ENCODE measurements at regions not wholly inside any gene's neighbourhood (a gene's known extent, or its start where the extent isn't known, plus 50 kb on each side); places are given as distances from the start of the nearest gene placed in this dataset.

DNA sequence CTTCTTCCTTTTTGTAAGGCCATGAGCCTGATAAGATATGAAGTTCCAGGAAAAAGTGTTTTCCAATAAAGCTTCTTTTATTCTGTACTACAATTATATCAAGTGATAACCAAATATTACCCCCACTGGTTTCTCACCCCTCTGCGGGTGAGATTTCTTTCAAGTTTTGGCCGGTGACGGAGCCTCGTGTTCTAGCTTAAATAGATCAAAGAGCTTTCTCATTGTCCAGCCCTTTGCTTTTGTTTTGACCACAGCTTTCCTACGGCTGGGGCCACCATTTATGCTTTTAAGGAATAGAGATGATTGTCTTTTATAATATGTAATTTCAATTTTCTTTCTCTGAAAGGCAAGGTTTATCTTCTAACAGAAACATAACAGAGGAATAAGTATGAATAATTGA is 196.7 kb upstream of the MTPN start:
- no peak for DNase-seq (ENCODE audit: low spot score)

DNA sequence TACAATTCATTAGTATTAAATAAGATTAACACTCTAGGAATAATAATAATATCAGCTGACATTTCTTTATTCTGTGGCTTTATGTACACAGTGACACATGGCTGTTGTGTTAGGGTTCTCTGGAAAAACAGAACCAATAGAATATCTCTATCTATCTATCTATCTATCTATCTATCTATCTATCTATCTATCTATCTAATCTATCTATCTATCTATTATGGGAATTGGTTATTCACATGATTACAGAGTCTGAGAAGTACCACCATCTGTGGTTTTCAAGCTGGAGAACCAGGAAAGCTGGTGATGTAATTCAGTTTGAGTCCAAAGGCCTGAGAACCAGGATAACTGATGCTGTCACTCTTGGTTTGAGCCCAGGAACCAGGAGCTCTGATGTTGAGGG is 194.1 kb upstream of the MTPN start:
- DNase-seq (ENCODE audit: low spot score): no peak

DNA sequence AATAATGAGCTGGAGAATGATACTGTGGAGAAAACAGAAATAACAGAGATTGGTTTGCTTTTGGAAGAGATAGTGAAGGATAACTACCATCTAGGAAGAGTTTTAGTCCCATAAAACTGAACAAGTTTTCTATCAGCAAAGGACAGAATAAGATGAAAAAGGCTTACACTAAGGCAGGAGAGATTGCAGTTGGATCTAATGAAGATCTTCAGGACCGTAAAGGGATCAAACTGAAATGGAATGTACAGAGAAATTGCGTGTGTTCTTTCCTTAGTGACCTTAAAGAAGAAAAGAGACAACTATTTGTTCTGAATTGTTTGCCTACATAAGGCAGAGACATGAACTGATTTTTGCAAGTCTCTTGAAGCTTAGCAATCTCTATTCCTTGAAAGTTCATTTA is 191.7 kb upstream of the MTPN start:
- DNase-seq (ENCODE audit: low spot score): no peak

DNA sequence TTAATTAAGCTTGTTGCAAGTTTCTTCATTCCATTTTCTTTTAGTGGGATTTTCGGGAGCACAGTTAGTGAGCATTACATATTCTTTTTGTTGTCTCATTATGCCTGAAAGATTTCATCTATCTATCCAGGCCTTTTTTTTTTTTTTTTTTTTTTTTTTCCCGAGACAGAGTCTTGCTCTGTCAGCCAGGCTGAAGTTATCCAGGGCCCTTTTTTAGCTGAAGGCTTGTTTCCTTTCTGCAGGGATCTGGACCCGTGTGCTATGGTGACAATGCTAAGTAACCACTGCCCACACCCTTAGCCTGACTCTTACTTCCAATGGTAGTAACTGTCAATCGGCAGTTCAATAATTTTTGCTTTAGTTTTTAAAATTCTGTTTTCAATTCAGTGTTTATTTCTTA is 190.8 kb upstream of the MTPN start:
- DNase-seq (ENCODE audit: low spot score): no peak

DNA sequence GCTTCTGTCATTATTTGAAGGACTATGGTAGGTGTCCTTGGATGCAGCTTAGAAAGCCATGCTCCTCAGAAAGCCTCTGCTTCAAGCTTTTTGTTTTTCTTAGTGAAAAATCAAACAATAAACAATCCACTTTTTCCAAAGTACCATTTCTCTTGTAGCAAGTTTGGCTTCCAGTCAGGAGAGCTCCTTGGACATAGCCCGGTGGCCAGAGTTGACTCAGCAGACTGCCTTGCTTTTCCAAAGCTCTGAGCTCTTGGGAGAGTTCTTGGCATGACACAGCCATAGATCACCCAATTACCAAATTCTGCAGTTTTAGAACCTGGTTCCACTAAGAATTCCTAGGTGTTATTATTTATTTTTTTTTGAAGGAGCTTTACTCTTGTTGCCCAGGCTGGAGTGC is 189.4 kb upstream of the MTPN start:
- no peak for DNase-seq (ENCODE audit: low spot score)

DNA sequence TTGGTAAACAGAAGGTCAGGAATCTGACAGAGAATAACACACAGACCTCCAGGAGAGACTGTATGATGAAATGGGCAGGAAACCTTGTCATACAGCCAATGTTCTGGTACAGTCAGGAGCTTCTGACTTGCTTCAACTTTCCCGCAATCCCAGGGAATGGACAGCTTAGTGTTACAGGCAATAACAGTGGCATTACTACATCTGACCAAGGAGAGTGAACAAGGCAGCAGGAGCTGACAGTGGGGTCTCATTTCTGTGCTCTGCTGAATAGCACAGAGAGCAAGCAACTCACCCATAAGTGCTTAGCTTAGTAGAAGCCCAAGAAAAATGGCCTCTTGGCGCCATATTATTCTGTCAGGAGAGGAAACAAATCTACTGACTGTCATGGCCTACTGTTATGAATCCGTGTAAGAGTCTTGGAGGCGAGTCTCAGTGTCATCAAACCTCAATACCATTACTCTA is 186.2 kb upstream of the MTPN start:
- DNase-seq (ENCODE audit: low spot score): no peak

DNA sequence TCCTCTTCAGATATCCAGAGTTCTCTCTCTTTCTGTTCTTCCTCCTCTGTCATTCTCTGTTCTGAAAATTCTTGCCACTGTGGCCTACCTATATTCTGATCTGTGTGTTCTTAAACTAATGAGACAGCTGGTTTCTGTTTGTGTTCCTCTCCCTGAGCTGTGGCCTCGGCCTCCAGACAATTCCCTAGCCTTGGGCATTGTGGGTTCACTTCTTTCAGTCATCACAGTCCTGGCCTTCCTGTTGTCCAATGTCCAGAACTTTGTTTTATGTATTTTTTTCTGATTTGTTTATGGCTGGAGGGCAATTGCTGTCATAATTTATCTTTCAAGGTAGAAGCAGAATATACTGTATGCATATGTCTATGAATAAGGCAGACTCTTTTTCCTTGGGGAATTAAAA is 173.2 kb upstream of the MTPN start:
- no peak for DNase-seq (ENCODE audit: low spot score)

DNA sequence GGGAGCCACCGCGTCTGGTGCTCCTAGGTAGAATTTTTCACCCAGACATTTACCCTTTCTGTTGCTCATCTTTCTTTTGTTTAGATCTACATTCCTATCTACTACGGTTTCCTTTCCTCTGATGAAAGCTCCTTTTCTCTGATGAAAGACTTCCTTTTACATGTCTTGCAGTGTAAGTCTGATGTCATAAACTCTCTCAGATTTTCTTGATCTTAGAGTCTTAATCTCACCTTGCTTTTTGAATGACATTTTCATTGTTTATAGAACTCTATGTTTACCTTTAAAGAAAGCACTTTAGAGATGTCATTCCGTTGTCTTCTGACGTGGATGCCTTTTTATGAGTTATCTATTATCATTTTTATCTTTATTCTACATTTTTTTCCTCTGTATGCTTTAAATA is 171.8 kb upstream of the MTPN start:
- no peak for DNase-seq (ENCODE audit: low spot score)

DNA sequence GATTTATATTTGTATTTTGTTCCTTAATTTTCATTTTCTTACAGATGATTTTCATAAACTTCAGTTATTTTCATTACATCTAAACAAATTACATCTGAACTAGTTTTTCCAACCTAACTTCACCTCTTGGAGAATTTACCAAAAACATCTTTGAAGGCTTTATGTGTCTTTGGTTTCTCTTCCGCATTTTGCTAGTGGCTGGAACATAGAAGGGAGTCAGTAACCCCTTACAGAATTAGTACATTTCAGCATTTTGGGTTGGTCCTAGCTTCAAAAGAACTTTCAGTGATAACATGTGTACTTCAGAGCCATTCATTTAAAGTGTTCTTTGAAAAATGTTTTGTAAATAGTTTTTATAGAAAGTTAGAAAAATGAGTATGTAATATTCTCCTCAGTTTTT is 169.8 kb upstream of the MTPN start:
- DNase-seq (ENCODE audit: low spot score): no peak

DNA sequence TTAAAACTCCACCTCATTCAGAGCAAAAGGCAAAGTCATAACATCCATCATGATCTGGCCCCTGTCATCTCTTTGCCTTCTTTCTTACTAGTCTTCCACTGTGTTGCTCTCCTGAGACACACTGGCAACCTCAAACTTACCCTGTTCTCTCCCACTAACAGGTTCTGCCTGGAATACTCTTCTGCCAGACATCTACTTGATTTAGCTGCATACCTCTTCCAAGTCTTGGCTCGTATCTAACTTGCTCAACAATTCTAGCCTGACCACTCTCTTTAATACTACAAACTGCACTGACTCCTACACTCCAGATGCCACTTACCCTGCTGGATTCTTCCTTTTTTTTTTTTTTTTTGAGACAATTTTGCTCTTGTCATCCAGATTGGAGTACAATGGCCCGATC is 167.0 kb upstream of the MTPN start:
- no peak for DNase-seq (ENCODE audit: low spot score)

DNA sequence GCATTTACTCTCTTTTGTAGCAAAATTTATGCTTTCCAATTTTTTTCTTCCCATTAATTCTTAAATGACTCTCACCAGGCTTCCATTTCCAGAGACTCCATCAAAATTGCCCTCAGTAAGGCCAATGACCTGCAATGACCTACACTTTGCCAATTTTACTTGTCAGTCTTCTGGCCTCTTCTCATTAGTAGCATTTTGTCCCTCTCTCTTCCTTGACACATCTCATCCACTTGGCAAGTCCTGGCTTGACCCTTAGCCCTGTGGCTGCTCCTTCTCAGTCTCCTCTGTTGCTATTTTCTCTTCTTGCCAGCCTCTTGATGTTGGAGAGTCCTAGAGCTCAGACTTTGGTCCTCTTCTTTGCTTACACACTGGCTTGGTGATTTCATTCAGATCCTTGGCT is 166.1 kb upstream of the MTPN start:
- DNase-seq (ENCODE audit: low spot score): no peak

DNA sequence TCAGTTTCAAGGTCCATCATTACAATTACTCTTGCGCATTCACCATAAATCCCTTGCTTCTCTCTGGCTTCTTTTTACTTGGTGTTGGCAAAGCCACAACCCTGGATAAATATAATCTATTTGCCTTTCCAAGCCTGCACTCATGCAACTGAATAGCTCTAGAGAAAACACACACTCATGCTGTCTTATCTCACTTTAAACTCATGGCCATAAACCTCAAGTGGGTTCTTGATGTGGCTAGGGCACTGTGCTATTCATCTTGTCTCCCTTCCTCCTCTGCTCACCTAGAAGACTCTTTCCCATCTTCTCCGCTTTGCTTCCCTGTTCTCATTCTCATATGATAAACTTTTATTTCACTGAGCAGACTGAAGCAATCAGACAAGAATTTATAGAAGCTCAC is 165.4 kb upstream of the MTPN start:
- DNase-seq (ENCODE audit: low spot score): no peak

DNA sequence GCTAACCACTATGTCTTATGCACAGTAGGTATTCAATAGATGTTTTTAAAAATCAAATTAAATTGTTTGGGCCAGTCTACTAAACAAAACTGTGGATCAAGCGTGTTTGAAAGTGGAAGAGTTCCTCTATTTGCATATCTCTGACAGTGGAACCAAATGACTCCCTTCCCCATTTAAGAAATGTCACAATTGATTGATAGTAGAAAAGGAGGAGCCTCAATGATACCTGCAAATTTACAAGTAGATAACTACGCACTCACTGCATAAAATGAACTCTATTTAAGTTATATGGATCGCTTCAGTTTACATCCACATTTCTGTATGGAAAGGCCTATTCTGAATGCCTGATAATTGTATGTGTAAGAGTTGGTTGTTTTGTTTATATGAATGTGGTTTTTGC is 163.3 kb upstream of the MTPN start:
- no peak for DNase-seq (ENCODE audit: low spot score)

DNA sequence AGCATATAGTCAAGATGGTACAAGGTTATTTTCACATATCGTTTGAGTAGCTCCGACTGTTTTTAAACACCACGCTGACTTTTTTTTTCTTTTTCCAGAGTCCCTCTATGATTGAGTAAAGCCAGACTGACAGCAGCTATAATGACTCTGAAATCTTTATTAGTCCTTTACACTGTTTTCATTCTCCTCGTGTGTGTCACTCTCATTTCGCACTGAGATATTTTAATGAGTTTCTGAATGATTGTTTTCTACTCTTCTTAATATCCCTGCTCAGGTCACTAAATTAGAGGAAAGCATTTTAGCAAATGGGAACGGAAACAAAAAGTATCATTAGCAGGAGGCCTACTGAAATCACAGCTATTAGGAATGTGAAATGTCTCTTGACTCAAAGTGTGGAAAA is 162.3 kb upstream of the MTPN start:
- no peak for DNase-seq (ENCODE audit: low spot score)

DNA sequence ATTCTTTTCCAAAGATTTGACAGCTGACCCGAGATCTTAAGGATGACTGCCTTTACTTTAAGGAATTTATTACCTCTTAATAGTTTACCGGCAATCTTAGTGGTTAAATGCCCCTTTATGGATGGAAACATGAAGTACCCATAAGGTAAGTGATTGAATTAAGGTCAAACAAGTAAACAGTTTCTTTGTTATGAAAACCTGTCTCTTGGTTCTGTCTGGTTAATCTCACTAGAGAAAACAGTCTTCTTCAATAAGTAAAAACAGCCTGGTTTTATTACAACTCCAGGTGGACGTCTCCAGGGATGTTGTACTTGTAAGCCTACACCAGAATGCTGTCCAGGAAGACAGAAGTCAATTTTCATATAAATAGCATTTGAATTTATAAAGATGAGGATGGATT is 161.8 kb upstream of the MTPN start:
- no peak for DNase-seq (ENCODE audit: low spot score)

DNA sequence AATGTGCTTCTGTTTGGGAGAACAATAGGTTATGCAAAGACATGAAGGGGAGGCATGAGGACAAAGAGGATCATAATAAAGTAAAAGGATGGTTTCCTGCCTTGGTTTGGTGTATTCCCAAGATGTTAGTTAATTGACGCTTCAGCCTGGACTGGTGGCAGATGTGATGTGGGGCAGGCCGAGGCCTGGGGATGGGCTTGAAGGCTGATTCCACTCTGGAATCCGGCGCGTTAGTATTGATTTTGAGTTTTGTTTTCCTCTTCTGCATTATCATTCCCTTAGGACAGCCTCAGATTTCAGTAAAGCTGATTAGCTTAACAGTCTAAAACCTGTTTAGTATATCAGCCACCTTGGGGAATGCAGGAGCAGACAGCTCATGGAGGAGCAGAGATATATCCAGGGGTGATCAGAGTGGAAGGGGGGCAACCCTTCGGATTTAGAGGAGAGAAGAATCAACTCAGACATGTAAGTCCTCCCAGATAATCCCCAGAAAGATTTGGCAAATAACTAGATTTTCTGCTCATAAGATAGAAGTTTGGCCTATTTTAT is 159.8 kb upstream of the MTPN start:
- no peak for DNase-seq (ENCODE audit: low spot score)

DNA sequence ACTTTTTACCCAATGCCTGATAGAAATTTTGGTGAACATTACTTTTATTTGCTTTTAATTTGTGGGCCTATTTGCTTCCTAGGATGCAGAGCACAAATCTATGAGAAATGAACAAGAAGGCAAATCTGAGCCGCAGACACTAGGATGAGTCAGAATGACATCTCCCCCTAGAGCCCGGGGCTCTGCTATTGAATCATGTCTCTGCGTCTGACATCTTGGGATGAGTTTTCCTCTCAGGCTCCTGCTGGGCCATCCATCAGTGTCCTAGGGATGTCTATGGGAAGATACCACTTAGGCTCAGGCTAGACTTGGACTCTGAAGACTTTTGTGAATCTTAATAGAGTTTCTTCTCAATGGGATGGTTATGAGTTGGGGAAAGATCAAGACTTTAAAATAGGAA is 157.3 kb upstream of the MTPN start:
- no peak for DNase-seq (ENCODE audit: low spot score)

DNA sequence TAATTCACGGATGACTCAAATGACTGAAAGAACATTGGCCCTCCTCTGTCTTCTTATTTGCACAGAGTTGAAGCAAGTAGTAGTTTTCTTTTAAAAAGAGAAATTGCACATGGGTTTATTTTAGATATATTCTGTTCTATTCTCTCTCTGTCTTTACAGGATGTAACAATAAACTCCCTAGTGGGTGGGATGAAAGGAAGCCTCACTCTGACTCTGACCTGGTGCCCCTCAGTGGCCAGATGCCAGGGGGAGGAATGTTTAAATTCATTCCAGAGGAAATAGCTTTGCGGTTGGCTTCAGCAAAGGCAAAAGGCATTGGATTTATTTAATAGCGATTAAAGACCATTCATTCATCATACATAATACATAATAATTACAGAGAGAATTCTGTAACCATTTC is 156.4 kb upstream of the MTPN start:
- DNase-seq (ENCODE audit: low spot score): no peak

DNA sequence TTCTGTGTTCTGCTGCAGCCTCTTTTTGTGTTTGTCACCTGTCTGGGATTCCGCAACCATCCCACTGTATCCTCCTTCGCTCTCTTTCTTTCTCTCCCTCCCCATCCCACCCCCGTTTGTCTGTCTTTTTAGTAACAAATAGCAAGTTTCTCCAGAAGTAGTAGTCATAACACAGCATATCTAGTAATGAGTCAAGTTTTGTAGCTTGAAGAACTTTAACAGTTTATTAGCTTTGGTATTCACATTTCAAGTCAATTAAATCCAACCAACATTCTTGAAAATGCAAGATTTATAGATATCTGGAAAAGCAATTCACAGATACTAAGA is 154.1 kb upstream of the MTPN start:
- no peak for DNase-seq (ENCODE audit: low spot score)

DNA sequence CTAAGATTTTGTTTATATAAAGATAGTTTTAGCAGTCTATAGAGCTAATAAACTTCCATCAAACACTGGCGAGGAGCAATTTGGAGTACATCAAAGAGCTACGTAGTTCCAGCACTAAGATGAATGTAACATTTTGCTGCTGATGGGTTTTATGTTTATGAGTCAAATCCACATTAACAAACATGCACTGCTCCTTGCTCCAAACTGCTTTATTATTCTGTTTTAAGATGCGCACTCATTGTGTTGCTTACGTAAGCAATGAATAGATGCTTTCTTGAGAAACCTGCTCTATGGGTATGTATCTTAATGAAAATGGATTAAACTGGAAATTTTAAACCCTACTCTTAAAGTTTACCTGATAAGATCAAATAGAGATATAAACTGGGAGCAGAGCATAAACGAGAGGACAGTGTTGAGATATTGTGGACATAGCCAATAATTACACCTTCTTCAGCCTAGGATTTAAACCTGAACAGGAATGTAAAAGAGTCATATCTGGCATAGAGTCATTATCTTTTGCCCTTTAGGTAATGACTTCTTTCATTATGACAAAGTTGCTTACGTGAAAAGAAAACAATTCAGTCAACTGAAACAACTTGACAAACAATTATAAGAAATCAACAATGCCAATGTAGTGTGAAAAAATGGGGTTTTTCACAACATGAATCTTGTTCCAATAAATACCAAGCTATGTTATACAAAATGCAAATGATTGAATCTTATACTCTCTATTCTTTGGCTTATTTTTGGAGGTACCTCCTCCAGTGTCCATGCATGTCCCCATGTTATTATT is 153.5 kb upstream of the MTPN start:
- no peak for DNase-seq (ENCODE audit: low spot score)

DNA sequence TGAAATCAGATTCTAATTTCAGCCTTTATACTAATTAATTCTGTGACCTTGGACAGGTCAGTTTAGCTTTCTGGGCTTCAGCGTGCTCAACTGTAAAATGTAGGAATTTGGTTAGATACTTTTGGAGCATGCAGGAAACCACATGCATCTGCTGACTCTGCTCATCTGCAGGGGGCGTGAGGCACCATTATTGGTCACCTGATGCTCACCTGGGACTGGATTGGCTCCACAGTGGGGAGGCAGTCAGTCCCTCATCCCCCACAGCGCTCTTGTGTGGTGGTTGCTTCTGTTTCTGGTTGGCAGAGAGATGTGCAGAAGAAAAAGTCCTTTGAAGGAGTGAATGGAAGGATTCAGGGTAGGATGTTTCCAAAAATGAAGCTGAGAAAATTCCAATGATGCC is 150.9 kb upstream of the MTPN start:
- DNase-seq (ENCODE audit: low spot score): no peak

DNA sequence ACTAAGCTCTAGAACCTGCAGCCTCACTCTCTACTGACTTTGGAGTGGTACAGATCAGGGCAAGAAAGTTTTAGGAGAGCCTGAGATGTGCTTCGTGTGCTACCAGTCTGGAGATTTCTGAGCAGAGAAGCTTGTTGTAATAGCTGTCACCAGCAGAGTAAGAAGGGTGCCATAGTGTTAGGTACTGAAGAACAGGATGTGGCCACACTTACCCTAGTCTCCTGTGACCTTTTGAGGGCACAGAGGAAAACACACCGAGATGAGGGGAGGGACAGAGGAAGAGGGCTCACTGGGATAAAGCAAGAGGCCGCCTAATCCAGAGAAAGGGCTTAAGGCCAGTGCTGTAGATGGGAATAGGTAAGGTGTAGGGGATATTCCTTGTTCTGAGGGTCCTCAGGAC is 146.2 kb upstream of the MTPN start:
- DNase-seq (ENCODE audit: low spot score): no peak

DNA sequence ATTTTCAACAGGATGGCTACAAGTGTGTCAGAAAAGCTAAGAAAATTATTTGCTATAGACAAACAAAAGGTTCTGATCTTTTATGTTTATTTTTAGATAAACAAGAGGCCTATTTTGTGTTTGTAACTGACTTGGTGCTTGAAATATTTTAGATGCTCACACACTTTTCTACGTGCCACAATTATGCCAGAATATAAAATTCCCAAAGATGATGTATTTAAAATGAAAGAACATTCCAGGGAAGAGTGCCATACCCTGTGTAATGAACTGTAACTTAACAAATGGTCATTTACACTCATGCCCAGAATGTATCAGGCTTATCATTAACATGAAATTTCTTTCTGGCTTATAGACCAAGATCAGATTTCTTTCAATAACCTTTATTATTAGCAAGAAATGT is 144.9 kb upstream of the MTPN start:
- no peak for DNase-seq (ENCODE audit: low spot score)

DNA sequence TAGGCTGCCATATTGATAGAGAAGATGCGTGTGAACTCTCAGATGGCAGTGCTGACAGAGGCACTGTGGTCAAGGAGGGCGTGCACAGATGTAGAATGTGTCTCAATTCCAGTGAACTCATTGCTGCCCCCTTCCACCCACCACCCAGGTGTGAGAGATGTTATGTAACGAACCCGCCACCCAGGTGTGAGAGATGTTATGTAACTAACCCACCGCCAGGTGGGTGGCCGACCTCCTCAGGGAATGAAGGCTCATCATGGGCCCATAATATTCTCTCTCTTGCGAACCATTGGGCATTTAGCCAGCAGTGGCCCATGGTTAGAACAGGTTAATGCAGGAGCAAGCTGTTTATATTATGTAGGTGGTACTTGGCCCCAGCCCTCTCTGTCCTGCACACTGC is 140.4 kb upstream of the MTPN start:
- no peak for DNase-seq (ENCODE audit: low spot score)

DNA sequence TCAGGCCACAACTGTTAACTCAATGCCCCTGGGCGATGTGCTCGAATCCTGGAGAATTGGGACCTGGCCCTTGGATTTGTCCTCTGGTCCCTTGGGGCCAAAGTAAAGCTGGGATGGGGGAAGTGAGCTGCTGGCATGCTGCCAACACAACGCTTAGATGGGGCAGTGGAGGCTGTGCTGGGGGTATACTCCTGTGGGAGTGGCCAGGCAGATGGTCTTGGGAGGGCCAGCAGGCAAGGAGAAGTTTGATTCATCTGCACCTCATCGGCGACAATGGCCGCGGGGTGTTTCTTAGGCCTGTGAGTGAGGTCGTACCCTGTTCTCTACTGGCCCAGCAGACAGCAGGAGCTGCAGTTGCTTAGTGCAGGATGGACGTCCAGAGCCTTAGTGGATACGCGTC is 139.0 kb upstream of the MTPN start:
- DNase-seq (ENCODE audit: low spot score): no peak
